H1 (cell line): ENCODE measurements at regions not wholly inside any gene's neighbourhood (a gene's known extent, or its start where the extent isn't known, plus 50 kb on each side); places are given as distances from the start of the nearest gene placed in this dataset.

Experiments
- CTCF ChIA-PET: fragments of 300-600 bp; sonication (Branson Sonifier 250); formaldehyde crosslinking; loops from one replicate; lab custom pipeline; 2021; ENCODE audit not compliant: partially characterized antibody; lab: Charles Lee
- POLR2A ChIA-PET: fragments of 300-600 bp; sonication (Branson Sonifier 250); formaldehyde crosslinking; loops from one replicate; lab custom pipeline; 2021; ENCODE audit warnings: inconsistent platforms; ENCODE audit not compliant: partially characterized antibody; lab: Charles Lee
- DNase-seq, 2 experiments: peaks; one replicate each; pipeline versions ENCODE4 v3.0.0 to v3.0.0-alpha.2; 2010 to 2022; ENCODE audit warnings: low spot score in 2 of 2, low read depth in 1 of 2, mixed read lengths in 1 of 2
- FAIRE-seq: peaks from 2 replicates; lab custom pipeline; 2011; peaks lifted over from hg19 to GRCh38; lab: Jason Lieb, UNC
- H2AFZ ChIP-seq: 2 replicates; pipeline ENCODE4 v1.8.1; 2012; ENCODE audit warnings: low read length, inconsistent platforms
- H2AK5ac ChIP-seq: 2 replicates; pipeline ENCODE4 v1.6.1; 2013; ENCODE audit warnings: low read depth, low read length
- H2BK120ac ChIP-seq: replicated peaks from 2 replicates; pipeline ENCODE3; 2013; ENCODE audit warnings: low read depth, low read length, inconsistent platforms
- H2BK12ac ChIP-seq: 2 replicates; pipeline ENCODE4 v1.6.1; 2013; ENCODE audit warnings: low read depth, low read length
- H2BK15ac ChIP-seq: 2 replicates; pipeline ENCODE4 v1.6.1; 2013; ENCODE audit warnings: low read length
- H2BK20ac ChIP-seq: 2 replicates; pipeline ENCODE4 v1.6.1; 2013; ENCODE audit warnings: low read length
- H2BK5ac ChIP-seq: 2 replicates; pipeline ENCODE4 v1.6.1; 2013; ENCODE audit warnings: low read depth, low read length
- H3K14ac ChIP-seq: 2 replicates; pipeline ENCODE4 v1.6.1; 2013; ENCODE audit warnings: inconsistent platforms; ENCODE audit not compliant: insufficient read length
- H3K18ac ChIP-seq: 2 replicates; pipeline ENCODE4 v1.6.1; 2013; ENCODE audit warnings: low read length; ENCODE audit errors: extremely low read depth
- H3K23ac ChIP-seq: 2 replicates; pipeline ENCODE4 v1.6.1; 2013; ENCODE audit warnings: inconsistent platforms; ENCODE audit not compliant: insufficient read length
- H3K23me2 ChIP-seq: 2 replicates; pipeline ENCODE4 v1.6.1; 2013; ENCODE audit warnings: low read depth, low read length
- H3K27ac ChIP-seq: 2 replicates; pipeline ENCODE4 v1.6.1; 2011; ENCODE audit warnings: low read depth, low read length, inconsistent platforms
- H3K27me3 ChIP-seq, 4 experiments: replicated peaks in 1 of 4; 1 replicate in 1 of 4; 2 replicates in 3 of 4; pipeline versions ENCODE4 v1.6.1 to v1.8.1; 2011 to 2013; ENCODE audit warnings: low read length in 3 of 4, mild to moderate bottlenecking in 3 of 4, inconsistent platforms in 2 of 4, mixed read lengths in 2 of 4, moderate library complexity in 1 of 4; ENCODE audit not compliant: control insufficient read depth in 3 of 4, insufficient read depth in 3 of 4; ENCODE audit errors: extremely low read depth in 1 of 4
- H3K36me3 ChIP-seq, 4 experiments: 2 replicates each; pipeline versions ENCODE4 v1.6.1 to v1.8.1; 2011 to 2013; ENCODE audit warnings: mild to moderate bottlenecking in 4 of 4, low read length in 3 of 4, moderate library complexity in 2 of 4, control low read depth in 1 of 4, inconsistent platforms in 1 of 4; ENCODE audit not compliant: insufficient read depth in 4 of 4, control insufficient read depth in 2 of 4
- H3K4ac ChIP-seq: replicated peaks from 2 replicates; pipeline ENCODE3; 2013; ENCODE audit warnings: low read length, low read depth, mixed read lengths, inconsistent platforms; ENCODE audit not compliant: insufficient read length
- H3K4me1 ChIP-seq, 4 experiments: replicated peaks in 1 of 4; 1 replicate in 1 of 4; 2 replicates in 3 of 4; pipeline versions ENCODE4 v1.6.1 to v1.8.1; 2011 to 2013; ENCODE audit warnings: low read length in 3 of 4, inconsistent platforms in 2 of 4, mixed read lengths in 1 of 4; ENCODE audit not compliant: insufficient read depth in 4 of 4, control insufficient read depth in 3 of 4
- H3K4me2 ChIP-seq, 2 experiments: 2 replicates each; pipeline versions ENCODE4 v1.6.1 to v1.8.1; 2011 to 2013; ENCODE audit warnings: low read depth in 2 of 2, low read length in 2 of 2, control low read depth in 1 of 2, inconsistent platforms in 1 of 2, mild to moderate bottlenecking in 1 of 2; ENCODE audit not compliant: insufficient read depth in 1 of 2
- H3K4me3 ChIP-seq, 4 experiments: fragments of 200-600, 300-600 bp in 1 of 4; sonication (generic), shearing (Covaris generic), sonication (Bioruptor Twin) in 1 of 4; 2 replicates each; pipeline versions ENCODE4 v1.5.1 to v1.8.1; 2011 to 2016; ENCODE audit warnings: low read length in 4 of 4, low read depth in 3 of 4, control low read depth in 2 of 4, inconsistent platforms in 2 of 4, mild to moderate bottlenecking in 2 of 4, mixed read lengths in 1 of 4, moderate library complexity in 1 of 4; ENCODE audit not compliant: insufficient read depth in 2 of 4; ENCODE audit errors: extremely low read depth in 1 of 4
- H3K56ac ChIP-seq: replicated peaks from 2 replicates; pipeline ENCODE3; 2013; ENCODE audit warnings: low read depth, mild to moderate bottlenecking, mixed read lengths, low read length, inconsistent platforms; ENCODE audit not compliant: insufficient read length
- H3K79me1 ChIP-seq: 2 replicates; pipeline ENCODE4 v1.6.1; 2013; ENCODE audit warnings: low read depth, low read length, control low read depth
- H3K79me2 ChIP-seq, 2 experiments: 2 replicates each; pipeline versions ENCODE4 v1.6.1 to v1.8.1; 2012 to 2013; ENCODE audit warnings: low read length in 2 of 2, mild to moderate bottlenecking in 2 of 2, inconsistent platforms in 1 of 2; ENCODE audit not compliant: insufficient read depth in 2 of 2, control insufficient read depth in 1 of 2
- H3K9ac ChIP-seq, 4 experiments: replicated peaks in 1 of 4; 1 replicate in 1 of 4; 2 replicates in 3 of 4; pipeline versions ENCODE4 v1.6.1 to v1.8.1; 2011 to 2013; ENCODE audit warnings: low read depth in 3 of 4, low read length in 3 of 4, control low read depth in 2 of 4, mild to moderate bottlenecking in 2 of 4, moderate library complexity in 2 of 4, inconsistent platforms in 1 of 4; ENCODE audit errors: extremely low read depth in 1 of 4
- H3K9me3 ChIP-seq, 2 experiments: 2 replicates each; pipeline versions ENCODE4 v1.6.1 to v1.8.1; 2012 to 2013; ENCODE audit warnings: mild to moderate bottlenecking in 2 of 2, moderate library complexity in 2 of 2, control low read depth in 1 of 2, inconsistent platforms in 1 of 2, low read depth in 1 of 2, low read length in 1 of 2, mixed read lengths in 1 of 2; ENCODE audit not compliant: insufficient read depth in 2 of 2
- H4K20me1 ChIP-seq, 2 experiments: replicated peaks in 1 of 2; 2 replicates each; pipeline versions ENCODE3 to v1.8.1; 2011 to 2013; ENCODE audit warnings: inconsistent platforms in 2 of 2, low read length in 2 of 2, mild to moderate bottlenecking in 1 of 2; ENCODE audit not compliant: insufficient read depth in 2 of 2, control insufficient read depth in 1 of 2
- H4K5ac ChIP-seq: 2 replicates; pipeline ENCODE4 v1.6.1; 2013; ENCODE audit warnings: low read length, low read depth, mixed read lengths, inconsistent platforms; ENCODE audit not compliant: insufficient read length
- H4K8ac ChIP-seq: 2 replicates; pipeline ENCODE4 v1.8.0; 2013; ENCODE audit warnings: mild to moderate bottlenecking, moderate library complexity, low read length, inconsistent platforms; ENCODE audit not compliant: insufficient read depth; ENCODE audit errors: extremely low read depth
- H4K91ac ChIP-seq: replicated peaks from 2 replicates; pipeline ENCODE3; 2013; ENCODE audit warnings: low read length, mixed read lengths, inconsistent platforms; ENCODE audit not compliant: insufficient read length
- ATF3 ChIP-seq: IDR thresholded peaks from 2 replicates; pipeline ENCODE4 v1.6.1; 2011; ENCODE audit warnings: low read depth, mild to moderate bottlenecking, low read length; ENCODE audit not compliant: insufficient read depth
- BRCA1 ChIP-seq: IDR thresholded peaks from 2 replicates; pipeline ENCODE4 v1.6.1; 2012; ENCODE audit warnings: low read depth, low read length, improper control_type of control experiment
- CEBPB ChIP-seq: IDR thresholded peaks from 2 replicates; pipeline ENCODE4 v1.6.1; 2012; ENCODE audit warnings: low read depth, low read length
- CREB1 ChIP-seq: IDR thresholded peaks from 2 replicates; pipeline ENCODE4 v1.6.1; 2012; ENCODE audit warnings: inconsistent platforms
- GTF2F1 ChIP-seq: IDR thresholded peaks from 2 replicates; pipeline ENCODE4 v1.6.1; 2012; ENCODE audit warnings: low read depth, low read length, improper control_type of control experiment, borderline replicate concordance
- JUN ChIP-seq: IDR thresholded peaks from 2 replicates; pipeline ENCODE4 v1.6.1; 2011; ENCODE audit warnings: low read depth, mild to moderate bottlenecking, improper control_type of control experiment, low read length
- MAFK ChIP-seq: IDR thresholded peaks from 2 replicates; pipeline ENCODE4 v1.6.1; 2012; ENCODE audit warnings: low read depth, mild to moderate bottlenecking, improper control_type of control experiment, low read length
- MAX ChIP-seq: IDR thresholded peaks from 2 replicates; pipeline ENCODE4 v1.6.1; 2012; ENCODE audit warnings: inconsistent platforms
- NANOG ChIP-seq: IDR thresholded peaks from 2 replicates; pipeline ENCODE4 v1.6.1; 2011; ENCODE audit warnings: low read length, low read depth, mild to moderate bottlenecking, inconsistent platforms; ENCODE audit not compliant: insufficient read depth, poor library complexity, severe bottlenecking
- RAD21 ChIP-seq, 2 experiments: IDR thresholded peaks in 1 of 2; conservative IDR thresholded peaks in 1 of 2; 2 replicates each; pipeline ENCODE4 v1.6.1; 2011; ENCODE audit warnings: low read depth in 2 of 2, low read length in 2 of 2, improper control_type of control experiment in 1 of 2, inconsistent platforms in 1 of 2, mild to moderate bottlenecking in 1 of 2, moderate library complexity in 1 of 2
- SIRT6 ChIP-seq: IDR thresholded peaks from one replicate; pipeline ENCODE4 v1.7.1; 2012; ENCODE audit warnings: low read length, inconsistent platforms
- SIX5 ChIP-seq: IDR thresholded peaks from 2 replicates; pipeline ENCODE4 v1.6.1; 2011; ENCODE audit warnings: mild to moderate bottlenecking, low read depth, low read length
- SP2 ChIP-seq: IDR thresholded peaks from 2 replicates; pipeline ENCODE4 v1.6.1; 2012; ENCODE audit warnings: mild to moderate bottlenecking, low read length, inconsistent platforms
- TAF7 ChIP-seq: optimal IDR thresholded peaks from 2 replicates; pipeline ENCODE3; 2011; ENCODE audit warnings: low read depth, mild to moderate bottlenecking, inconsistent platforms, low read length, moderate library complexity, borderline replicate concordance
- WGBS, 2 experiments: shearing (Covaris generic) in 1 of 2; methylation state at CpG; one replicate each; pipeline versions ENCODE4 v1.1.6 to v1.1.7; 2013 to 2015; ENCODE audit warnings: low lambda C conversion rate in 2 of 2, mixed read lengths in 2 of 2, inconsistent platforms in 1 of 2, low coverage in 1 of 2, missing lambda C conversion rate in 1 of 2; ENCODE audit not compliant: insufficient replicate concordance in 2 of 2, insufficient coverage in 1 of 2, insufficient read length in 1 of 2; ENCODE audit errors: extremely low coverage in 1 of 2, missing lambda C conversion rate in 1 of 2; 5-methylcytosine and 5-hydroxymethylcytosine counted together

GRCh38 chr21:15494481-15494880 lies 235.3 kb upstream of the USP25 start:
- H3K79me1 ChIP-seq, result no peaks in the 10 kb centered on the region
- H3K79me2 ChIP-seq, result no peaks in the 10 kb centered on the region
- no peak overlapping the region for H3K23ac ChIP-seq
- H4K8ac ChIP-seq, result no peak overlapping the region
- no peak overlapping the region for H4K5ac ChIP-seq
- H3K18ac ChIP-seq, result no peak overlapping the region
- FAIRE-seq (no peak), DNase-seq (no peak)
- H3K4me3 ChIP-seq, result no peak overlapping the region
- H2BK12ac ChIP-seq, result no peak overlapping the region
- no peak overlapping the region for H2AFZ ChIP-seq
- H3K4ac ChIP-seq, result no peak overlapping the region
- no peak overlapping the region for H3K4me2 ChIP-seq
- H2BK20ac ChIP-seq, result no peak overlapping the region
- H3K9me3 ChIP-seq, result no peaks in the 10 kb centered on the region
- H2BK15ac ChIP-seq, result no peak overlapping the region
- H3K23me2 ChIP-seq, result peaks cover 2% of the 10 kb centered on the region; the same call in 1 of the 2 replicates
- no peak overlapping the region for H3K14ac ChIP-seq
- H3K36me3 ChIP-seq, result no peaks in the 10 kb centered on the region
- WGBS, 2 experiments, result 96% methylated on average over 11 of the region's 11 CpGs; no CpG with 5 or more reads in 1 of the 2 experiments
- ChIA-PET POLR2A (no interaction called here), CTCF (interaction anchor here (1.1 kb wide), 1 partner anchor 10 kb away, joined by 3 read pairs; no protein-coding TSS in a partner anchor)
- no peak overlapping the region for H3K27ac ChIP-seq
- H3K9ac ChIP-seq, result no peak overlapping the region
- no peak overlapping the region for H4K91ac ChIP-seq
- H3K4me1 ChIP-seq, result no peaks in the 10 kb centered on the region
- no peak overlapping the region for H2AK5ac ChIP-seq
- no peaks in the 10 kb centered on the region for H4K20me1 ChIP-seq
- H3K27me3 ChIP-seq, result no peaks in the 10 kb centered on the region
- H2BK120ac ChIP-seq, result no peak overlapping the region
- H3K56ac ChIP-seq, result no peak overlapping the region
- H2BK5ac ChIP-seq, result no peak overlapping the region
- TF ChIP-seq BRCA1 (no peak), MAFK (no peak), RAD21 (IDR thresholded peaks at IDR 0.05 in 1 of 2, conservative IDR thresholded peaks at IDR 0.05 in 1 of 2; ENCODE audit: low read depth in 2 of 2, low read length in 2 of 2) (no peak), NANOG (no peak), MAX (no peak), SIRT6 (no peak), SP2 (no peak), GTF2F1 (no peak), TAF7 (no peak), JUN (no peak), SIX5 (no peak), CREB1 (no peak), CEBPB (no peak), ATF3 (no peak)
